ENCODE measurements at regions not wholly inside any gene's neighbourhood (a gene's known extent, or its start where the extent isn't known, plus 50 kb on each side); places are given as distances from the start of the nearest gene placed in this dataset.

- 89% methylated on average over 1 of the region's 1 CpG for WGBS
- no peak overlapping the region for H3K4me3 ChIP-seq (ENCODE audit: low read depth in 1 of 3, low read length in 3 of 3)
- H3K27me3 ChIP-seq (ENCODE audit: control insufficient read depth in 4 of 4, insufficient read depth in 4 of 4, low read length in 3 of 4): no peaks in the 10 kb centered on the region
- TF ChIP-seq NR2F2 (IDR thresholded peaks at IDR 0.05) (no peak), FOXA1 (IDR thresholded peaks at IDR 0.05) (no peak)
- no peak overlapping the region for H3K27ac ChIP-seq (ENCODE audit: low read depth in 1 of 2, low read length in 2 of 2)
- no peak overlapping the region for H3K9ac ChIP-seq (ENCODE audit: low read depth in 1 of 2, low read length in 2 of 2)
- no peaks in the 10 kb centered on the region for H3K4me1 ChIP-seq (ENCODE audit: control insufficient read depth in 4 of 4, insufficient read depth in 4 of 4, low read length in 3 of 4)
- DNase-seq (ENCODE audit: low spot score): no peak
- H3K36me3 ChIP-seq (ENCODE audit: control insufficient read depth in 4 of 4, insufficient read depth in 3 of 4, low read depth in 1 of 4, low read length in 3 of 4): no peaks in the 10 kb centered on the region
- no peaks in the 10 kb centered on the region for H3K9me3 ChIP-seq (ENCODE audit: control insufficient read depth in 4 of 4, low read length in 3 of 4)
These were observed 167.2 kb downstream of the CNTN3 start for GRCh38 chr3:74447221-74447620.

- Histone ChIP-seq H3K36me3 (ENCODE audit: control insufficient read depth in 4 of 4, insufficient read depth in 3 of 4, low read depth in 1 of 4, low read length in 3 of 4) (no peaks in the 10 kb centered on the region), H3K27ac (ENCODE audit: low read depth in 1 of 2, low read length in 2 of 2) (no peak overlapping the region), H3K4me1 (ENCODE audit: control insufficient read depth in 4 of 4, insufficient read depth in 4 of 4, low read length in 3 of 4) (no peaks in the 10 kb centered on the region), H3K9ac (ENCODE audit: low read depth in 1 of 2, low read length in 2 of 2) (no peak overlapping the region), H3K9me3 (ENCODE audit: control insufficient read depth in 4 of 4, low read length in 3 of 4) (no peaks in the 10 kb centered on the region), H3K27me3 (ENCODE audit: control insufficient read depth in 4 of 4, insufficient read depth in 4 of 4, low read length in 3 of 4) (no peaks in the 10 kb centered on the region), H3K4me3 (ENCODE audit: low read depth in 1 of 3, low read length in 3 of 3) (no peak overlapping the region)
- DNase-seq (ENCODE audit: low spot score): no peak
- TF ChIP-seq ATF3 (IDR thresholded peaks at IDR 0.05): no peak
- no peak for TF ChIP-seq ZBTB33 (IDR thresholded peaks at IDR 0.05)
- TF ChIP-seq RXRA (IDR thresholded peaks at IDR 0.05): no peak
- no peak for TF ChIP-seq YY1 (IDR thresholded peaks at IDR 0.05)
- TF ChIP-seq HNF4A (conservative IDR thresholded peaks at IDR 0.05): no peak
- 67% methylated on average over 1 of the region's 1 CpG for WGBS
These were observed 168.9 kb downstream of the CNTN3 start for GRCh38 chr3:74445541-74445940.

GRCh38 chr3:74443102-74443501, 171.4 kb downstream of the CNTN3 start:
- Histone ChIP-seq H3K9ac (ENCODE audit: low read depth in 1 of 2, low read length in 2 of 2) (no peak overlapping the region), H3K36me3 (ENCODE audit: control insufficient read depth in 4 of 4, insufficient read depth in 3 of 4, low read depth in 1 of 4, low read length in 3 of 4) (no peaks in the 10 kb centered on the region), H3K4me3 (ENCODE audit: low read depth in 1 of 3, low read length in 3 of 3) (no peak overlapping the region), H3K27ac (ENCODE audit: low read depth in 1 of 2, low read length in 2 of 2) (no peak overlapping the region), H3K27me3 (ENCODE audit: control insufficient read depth in 4 of 4, insufficient read depth in 4 of 4, low read length in 3 of 4) (no peaks in the 10 kb centered on the region), H3K9me3 (ENCODE audit: control insufficient read depth in 4 of 4, low read length in 3 of 4) (no peaks in the 10 kb centered on the region), H3K4me1 (ENCODE audit: control insufficient read depth in 4 of 4, insufficient read depth in 4 of 4, low read length in 3 of 4) (no peaks in the 10 kb centered on the region)
- TF ChIP-seq HNF4G (IDR thresholded peaks at IDR 0.05): no peak
- TF ChIP-seq FOXA2 (IDR thresholded peaks at IDR 0.05): no peak
- TF ChIP-seq FOXA1 (IDR thresholded peaks at IDR 0.05): no peak
- TF ChIP-seq TAF1 (conservative IDR thresholded peaks at IDR 0.05): no peak
- TF ChIP-seq REST (IDR thresholded peaks at IDR 0.05): no peak
- no peak for TF ChIP-seq EGR1 (IDR thresholded peaks at IDR 0.05; ENCODE audit: low read depth in 2 of 2)
- no peak for TF ChIP-seq YY1 (IDR thresholded peaks at IDR 0.05)
- no peak for TF ChIP-seq GABPA (IDR thresholded peaks at IDR 0.05 in 1 of 2, conservative IDR thresholded peaks at IDR 0.05 in 1 of 2)
- no peak for TF ChIP-seq HNF4A (conservative IDR thresholded peaks at IDR 0.05)
- no peak for TF ChIP-seq RXRA (IDR thresholded peaks at IDR 0.05)
- no peak for TF ChIP-seq NR2F2 (IDR thresholded peaks at IDR 0.05)
- DNase-seq (ENCODE audit: low spot score): no peak
